Osteoblast (primary cell): ENCODE measurements at regions not wholly inside any gene's neighbourhood (a gene's known extent, or its start where the extent isn't known, plus 50 kb on each side); places are given as distances from the start of the nearest gene placed in this dataset.

Source experiments
- DNase-seq: peaks from one replicate; pipeline ENCODE4 v3.0.0; 2011; ENCODE audit warnings: low spot score, mixed read lengths; ENCODE audit not compliant: insufficient read length; ENCODE audit errors: missing footprints
- H2AFZ ChIP-seq: 2 replicates; pipeline ENCODE4 v1.6.0; 2011; ENCODE audit warnings: mild to moderate bottlenecking, low read length
- H3K27ac ChIP-seq: 2 replicates; pipeline ENCODE4 v1.5.1; 2011; ENCODE audit warnings: mild to moderate bottlenecking, low read depth, low read length, moderate library complexity
- H3K27me3 ChIP-seq: 2 replicates; pipeline ENCODE4 v1.6.0; 2012; ENCODE audit warnings: mild to moderate bottlenecking, control low read depth, inconsistent platforms, low read length, moderate library complexity; ENCODE audit not compliant: insufficient read depth
- H3K36me3 ChIP-seq: 2 replicates; pipeline ENCODE4 v1.5.1; 2011; ENCODE audit warnings: mild to moderate bottlenecking, low read length, control low read depth, moderate library complexity; ENCODE audit not compliant: insufficient read depth
- H3K4me1 ChIP-seq: 2 replicates; pipeline ENCODE4 v1.5.1; 2011; ENCODE audit warnings: mild to moderate bottlenecking, low read length, control low read depth, moderate library complexity; ENCODE audit not compliant: insufficient read depth
- H3K4me2 ChIP-seq: 2 replicates; pipeline ENCODE4 v1.6.0; 2011; ENCODE audit warnings: mild to moderate bottlenecking, low read length; ENCODE audit not compliant: insufficient read depth
- H3K4me3 ChIP-seq: fragments of 200-600 bp; sonication (generic); 3 replicates; pipeline ENCODE4 v1.5.1; 2012; ENCODE audit warnings: mild to moderate bottlenecking, low read length, inconsistent platforms; ENCODE audit not compliant: insufficient read depth
- H3K79me2 ChIP-seq: 2 replicates; pipeline ENCODE4 v1.6.0; 2012; ENCODE audit warnings: mild to moderate bottlenecking, low read length, control low read depth, inconsistent platforms; ENCODE audit not compliant: insufficient read depth
- H3K9me3 ChIP-seq: 2 replicates; pipeline ENCODE4 v1.5.1; 2011; ENCODE audit warnings: low read depth, low read length, control low read depth
- H4K20me1 ChIP-seq: 2 replicates; pipeline ENCODE4 v1.6.0; 2012; ENCODE audit warnings: mild to moderate bottlenecking, low read length, control low read depth; ENCODE audit not compliant: insufficient read depth
- CTCF ChIP-seq: IDR thresholded peaks from 2 replicates; pipeline ENCODE4 v1.5.1; 2011; ENCODE audit warnings: mild to moderate bottlenecking, low read depth, low read length, moderate library complexity; ENCODE audit errors: extremely low read depth

- no peak overlapping the region for H3K4me2 ChIP-seq
Measured at GRCh38 chr15:37765786-37766185, 168.7 kb upstream of the TMCO5A start.

GRCh38 chr15:37767841-37768455 is 166.5 kb upstream of the TMCO5A start:
- no peak for DNase-seq
- peak overlapping the region; percentile 18 for H3K4me2 ChIP-seq
- H3K36me3 ChIP-seq: no peaks in the 10 kb centered on the region
- H2AFZ ChIP-seq: peak overlapping the region; percentile 3
- no peaks in the 10 kb centered on the region for H3K79me2 ChIP-seq
- H3K4me3 ChIP-seq: no peak overlapping the region
- peaks cover 35% of the 10 kb centered on the region for H3K4me1 ChIP-seq
- no peaks in the 10 kb centered on the region for H3K9me3 ChIP-seq
- H3K27ac ChIP-seq: peak overlapping the region; percentile 29
- TF ChIP-seq CTCF: no peak
- no peaks in the 10 kb centered on the region for H4K20me1 ChIP-seq
- no peaks in the 10 kb centered on the region for H3K27me3 ChIP-seq

More at GRCh38 chr15:37765786-37766185, 168.7 kb upstream of the TMCO5A start:
- no peaks in the 10 kb centered on the region for H4K20me1 ChIP-seq
- H3K27me3 ChIP-seq: no peaks in the 10 kb centered on the region
- no peaks in the 10 kb centered on the region for H3K9me3 ChIP-seq
- no peaks in the 10 kb centered on the region for H3K79me2 ChIP-seq
- no peak for DNase-seq
- no peak overlapping the region for H3K4me3 ChIP-seq
- peaks cover 15% of the 10 kb centered on the region for H3K4me1 ChIP-seq
- no peaks in the 10 kb centered on the region for H3K36me3 ChIP-seq
- no peak overlapping the region for H3K27ac ChIP-seq
- no peak for TF ChIP-seq CTCF
- peak overlapping the region; percentile 79 for H2AFZ ChIP-seq

GRCh38 chr15:37771465-37771864 is 163.0 kb upstream of the TMCO5A start:
- Histone ChIP-seq H3K27me3 (no peaks in the 10 kb centered on the region), H4K20me1 (no peaks in the 10 kb centered on the region), H2AFZ (peak overlapping the region; percentile 59), H3K4me3 (no peak overlapping the region), H3K4me1 (peaks cover 42% of the 10 kb centered on the region), H3K4me2 (no peak overlapping the region), H3K36me3 (no peaks in the 10 kb centered on the region), H3K27ac (no peak overlapping the region), H3K79me2 (no peaks in the 10 kb centered on the region), H3K9me3 (no peaks in the 10 kb centered on the region)
- no peak for DNase-seq
- TF ChIP-seq CTCF: no peak

- Histone ChIP-seq H3K4me2 (peak overlapping the region; percentile 69), H3K27ac (peak overlapping the region; percentile 88), H3K9me3 (no peaks in the 10 kb centered on the region), H3K36me3 (no peaks in the 10 kb centered on the region), H4K20me1 (no peaks in the 10 kb centered on the region), H3K4me1 (peaks cover 34% of the 10 kb centered on the region), H3K4me3 (no peak overlapping the region), H3K79me2 (no peaks in the 10 kb centered on the region), H3K27me3 (no peaks in the 10 kb centered on the region), H2AFZ (no peak overlapping the region)
- peak; percentile 45 for DNase-seq
- TF ChIP-seq CTCF: no peak
Measured at GRCh38 chr15:37773111-37773860, 161.2 kb upstream of the TMCO5A start.
